H1 (cell line): ENCODE measurements at regions not wholly inside any gene's neighbourhood (a gene's known extent, or its start where the extent isn't known, plus 50 kb on each side); places are given as distances from the start of the nearest gene placed in this dataset.

ENCODE experiments used
- CTCF ChIA-PET: fragments of 300-600 bp; sonication (Branson Sonifier 250); formaldehyde crosslinking; loops from one replicate; lab custom pipeline; 2021; ENCODE audit not compliant: partially characterized antibody; lab: Charles Lee
- POLR2A ChIA-PET: fragments of 300-600 bp; sonication (Branson Sonifier 250); formaldehyde crosslinking; loops from one replicate; lab custom pipeline; 2021; ENCODE audit warnings: inconsistent platforms; ENCODE audit not compliant: partially characterized antibody; lab: Charles Lee
- DNase-seq, 2 experiments: peaks; one replicate each; pipeline versions ENCODE4 v3.0.0 to v3.0.0-alpha.2; 2010 to 2022; ENCODE audit warnings: low spot score in 2 of 2, low read depth in 1 of 2, mixed read lengths in 1 of 2
- FAIRE-seq: peaks from 2 replicates; lab custom pipeline; 2011; peaks lifted over from hg19 to GRCh38; lab: Jason Lieb, UNC
- H2AFZ ChIP-seq: 2 replicates; pipeline ENCODE4 v1.8.1; 2012; ENCODE audit warnings: low read length, inconsistent platforms
- H2AK5ac ChIP-seq: 2 replicates; pipeline ENCODE4 v1.6.1; 2013; ENCODE audit warnings: low read depth, low read length
- H2BK120ac ChIP-seq: replicated peaks from 2 replicates; pipeline ENCODE3; 2013; ENCODE audit warnings: low read depth, low read length, inconsistent platforms
- H2BK12ac ChIP-seq: 2 replicates; pipeline ENCODE4 v1.6.1; 2013; ENCODE audit warnings: low read depth, low read length
- H2BK15ac ChIP-seq: 2 replicates; pipeline ENCODE4 v1.6.1; 2013; ENCODE audit warnings: low read length
- H2BK20ac ChIP-seq: 2 replicates; pipeline ENCODE4 v1.6.1; 2013; ENCODE audit warnings: low read length
- H2BK5ac ChIP-seq: 2 replicates; pipeline ENCODE4 v1.6.1; 2013; ENCODE audit warnings: low read depth, low read length
- H3K14ac ChIP-seq: 2 replicates; pipeline ENCODE4 v1.6.1; 2013; ENCODE audit warnings: inconsistent platforms; ENCODE audit not compliant: insufficient read length
- H3K18ac ChIP-seq: 2 replicates; pipeline ENCODE4 v1.6.1; 2013; ENCODE audit warnings: low read length; ENCODE audit errors: extremely low read depth
- H3K23ac ChIP-seq: 2 replicates; pipeline ENCODE4 v1.6.1; 2013; ENCODE audit warnings: inconsistent platforms; ENCODE audit not compliant: insufficient read length
- H3K23me2 ChIP-seq: 2 replicates; pipeline ENCODE4 v1.6.1; 2013; ENCODE audit warnings: low read depth, low read length
- H3K27ac ChIP-seq: 2 replicates; pipeline ENCODE4 v1.6.1; 2011; ENCODE audit warnings: low read depth, low read length, inconsistent platforms
- H3K27me3 ChIP-seq, 4 experiments: replicated peaks in 1 of 4; 1 replicate in 1 of 4; 2 replicates in 3 of 4; pipeline versions ENCODE4 v1.6.1 to v1.8.1; 2011 to 2013; ENCODE audit warnings: low read length in 3 of 4, mild to moderate bottlenecking in 3 of 4, inconsistent platforms in 2 of 4, mixed read lengths in 2 of 4, moderate library complexity in 1 of 4; ENCODE audit not compliant: control insufficient read depth in 3 of 4, insufficient read depth in 3 of 4; ENCODE audit errors: extremely low read depth in 1 of 4
- H3K36me3 ChIP-seq, 4 experiments: 2 replicates each; pipeline versions ENCODE4 v1.6.1 to v1.8.1; 2011 to 2013; ENCODE audit warnings: mild to moderate bottlenecking in 4 of 4, low read length in 3 of 4, moderate library complexity in 2 of 4, control low read depth in 1 of 4, inconsistent platforms in 1 of 4; ENCODE audit not compliant: insufficient read depth in 4 of 4, control insufficient read depth in 2 of 4
- H3K4ac ChIP-seq: replicated peaks from 2 replicates; pipeline ENCODE3; 2013; ENCODE audit warnings: low read length, low read depth, mixed read lengths, inconsistent platforms; ENCODE audit not compliant: insufficient read length
- H3K4me1 ChIP-seq, 4 experiments: replicated peaks in 1 of 4; 1 replicate in 1 of 4; 2 replicates in 3 of 4; pipeline versions ENCODE4 v1.6.1 to v1.8.1; 2011 to 2013; ENCODE audit warnings: low read length in 3 of 4, inconsistent platforms in 2 of 4, mixed read lengths in 1 of 4; ENCODE audit not compliant: insufficient read depth in 4 of 4, control insufficient read depth in 3 of 4
- H3K4me2 ChIP-seq, 2 experiments: 2 replicates each; pipeline versions ENCODE4 v1.6.1 to v1.8.1; 2011 to 2013; ENCODE audit warnings: low read depth in 2 of 2, low read length in 2 of 2, control low read depth in 1 of 2, inconsistent platforms in 1 of 2, mild to moderate bottlenecking in 1 of 2; ENCODE audit not compliant: insufficient read depth in 1 of 2
- H3K4me3 ChIP-seq, 4 experiments: fragments of 200-600, 300-600 bp in 1 of 4; sonication (generic), shearing (Covaris generic), sonication (Bioruptor Twin) in 1 of 4; 2 replicates each; pipeline versions ENCODE4 v1.5.1 to v1.8.1; 2011 to 2016; ENCODE audit warnings: low read length in 4 of 4, low read depth in 3 of 4, control low read depth in 2 of 4, inconsistent platforms in 2 of 4, mild to moderate bottlenecking in 2 of 4, mixed read lengths in 1 of 4, moderate library complexity in 1 of 4; ENCODE audit not compliant: insufficient read depth in 2 of 4; ENCODE audit errors: extremely low read depth in 1 of 4
- H3K56ac ChIP-seq: replicated peaks from 2 replicates; pipeline ENCODE3; 2013; ENCODE audit warnings: low read depth, mild to moderate bottlenecking, mixed read lengths, low read length, inconsistent platforms; ENCODE audit not compliant: insufficient read length
- H3K79me1 ChIP-seq: 2 replicates; pipeline ENCODE4 v1.6.1; 2013; ENCODE audit warnings: low read depth, low read length, control low read depth
- H3K79me2 ChIP-seq, 2 experiments: 2 replicates each; pipeline versions ENCODE4 v1.6.1 to v1.8.1; 2012 to 2013; ENCODE audit warnings: low read length in 2 of 2, mild to moderate bottlenecking in 2 of 2, inconsistent platforms in 1 of 2; ENCODE audit not compliant: insufficient read depth in 2 of 2, control insufficient read depth in 1 of 2
- H3K9ac ChIP-seq, 4 experiments: replicated peaks in 1 of 4; 1 replicate in 1 of 4; 2 replicates in 3 of 4; pipeline versions ENCODE4 v1.6.1 to v1.8.1; 2011 to 2013; ENCODE audit warnings: low read depth in 3 of 4, low read length in 3 of 4, control low read depth in 2 of 4, mild to moderate bottlenecking in 2 of 4, moderate library complexity in 2 of 4, inconsistent platforms in 1 of 4; ENCODE audit errors: extremely low read depth in 1 of 4
- H3K9me3 ChIP-seq, 2 experiments: 2 replicates each; pipeline versions ENCODE4 v1.6.1 to v1.8.1; 2012 to 2013; ENCODE audit warnings: mild to moderate bottlenecking in 2 of 2, moderate library complexity in 2 of 2, control low read depth in 1 of 2, inconsistent platforms in 1 of 2, low read depth in 1 of 2, low read length in 1 of 2, mixed read lengths in 1 of 2; ENCODE audit not compliant: insufficient read depth in 2 of 2
- H4K20me1 ChIP-seq, 2 experiments: replicated peaks in 1 of 2; 2 replicates each; pipeline versions ENCODE3 to v1.8.1; 2011 to 2013; ENCODE audit warnings: inconsistent platforms in 2 of 2, low read length in 2 of 2, mild to moderate bottlenecking in 1 of 2; ENCODE audit not compliant: insufficient read depth in 2 of 2, control insufficient read depth in 1 of 2
- H4K5ac ChIP-seq: 2 replicates; pipeline ENCODE4 v1.6.1; 2013; ENCODE audit warnings: low read length, low read depth, mixed read lengths, inconsistent platforms; ENCODE audit not compliant: insufficient read length
- H4K8ac ChIP-seq: 2 replicates; pipeline ENCODE4 v1.8.0; 2013; ENCODE audit warnings: mild to moderate bottlenecking, moderate library complexity, low read length, inconsistent platforms; ENCODE audit not compliant: insufficient read depth; ENCODE audit errors: extremely low read depth
- H4K91ac ChIP-seq: replicated peaks from 2 replicates; pipeline ENCODE3; 2013; ENCODE audit warnings: low read length, mixed read lengths, inconsistent platforms; ENCODE audit not compliant: insufficient read length
- CEBPB ChIP-seq: IDR thresholded peaks from 2 replicates; pipeline ENCODE4 v1.6.1; 2012; ENCODE audit warnings: low read depth, low read length
- CTBP2 ChIP-seq: IDR thresholded peaks from 2 replicates; pipeline ENCODE4 v1.7.0; 2011; ENCODE audit warnings: borderline replicate concordance, mild to moderate bottlenecking, moderate library complexity, mixed read lengths, low read length; ENCODE audit not compliant: insufficient read depth, insufficient read length
- CTCF ChIP-seq, 3 experiments: IDR thresholded peaks; 1 replicate in 2 of 3; 2 replicates in 1 of 3; pipeline versions ENCODE4 v1.5.1 to v1.6.1; 2011; ENCODE audit warnings: low read length in 3 of 3, mild to moderate bottlenecking in 3 of 3, inconsistent platforms in 2 of 3, low read depth in 1 of 3, moderate library complexity in 1 of 3; ENCODE audit not compliant: insufficient read depth in 1 of 3; ENCODE audit errors: control extremely low read depth in 1 of 3
- EP300 ChIP-seq, 2 experiments: IDR thresholded peaks; 1 replicate in 1 of 2; 2 replicates in 1 of 2; pipeline ENCODE4 v1.6.1; 2011 to 2012; ENCODE audit warnings: low read depth in 2 of 2, low read length in 2 of 2, mild to moderate bottlenecking in 2 of 2, borderline replicate concordance in 1 of 2, inconsistent platforms in 1 of 2, moderate library complexity in 1 of 2
- KDM1A ChIP-seq: fragments of 200-600, 300-600 bp; sonication (generic); IDR thresholded peaks from 2 replicates; pipeline ENCODE4 v1.7.1; 2016; ENCODE audit warnings: mild to moderate bottlenecking, low read length, borderline replicate concordance
- RFX5 ChIP-seq: IDR thresholded peaks from 2 replicates; pipeline ENCODE4 v1.6.1; 2011; ENCODE audit warnings: low read depth, low read length, improper control_type of control experiment, borderline replicate concordance
- SAP30 ChIP-seq: fragments of 300-600 bp; sonication (generic); IDR thresholded peaks from 2 replicates; pipeline ENCODE4 v1.7.1; 2012; ENCODE audit warnings: low read length, moderate library complexity, mild to moderate bottlenecking, inconsistent platforms; ENCODE audit not compliant: insufficient read depth, insufficient replicate concordance
- SP1 ChIP-seq: IDR thresholded peaks from 2 replicates; pipeline ENCODE4 v1.6.1; 2011; ENCODE audit warnings: low read depth, low read length
- WGBS, 2 experiments: shearing (Covaris generic) in 1 of 2; methylation state at CpG; one replicate each; pipeline versions ENCODE4 v1.1.6 to v1.1.7; 2013 to 2015; ENCODE audit warnings: low lambda C conversion rate in 2 of 2, mixed read lengths in 2 of 2, inconsistent platforms in 1 of 2, low coverage in 1 of 2, missing lambda C conversion rate in 1 of 2; ENCODE audit not compliant: insufficient replicate concordance in 2 of 2, insufficient coverage in 1 of 2, insufficient read length in 1 of 2; ENCODE audit errors: extremely low coverage in 1 of 2, missing lambda C conversion rate in 1 of 2; 5-methylcytosine and 5-hydroxymethylcytosine counted together

GRCh38 chr2:80942766-80943165 lies 638.2 kb upstream of the LRRTM1 start:
- no peak overlapping the region for H4K8ac ChIP-seq
- no peak overlapping the region for H4K5ac ChIP-seq
- no peak overlapping the region for H3K18ac ChIP-seq
- DNase-seq (no peak), FAIRE-seq (no peak)
- H2AFZ ChIP-seq, result no peak overlapping the region
- no peak overlapping the region for H3K14ac ChIP-seq
- H3K9me3 ChIP-seq, result no peaks in the 10 kb centered on the region
- H3K9ac ChIP-seq, result no peak overlapping the region
- H3K23me2 ChIP-seq, result no peaks in the 10 kb centered on the region
- H2AK5ac ChIP-seq, result no peak overlapping the region
- H2BK12ac ChIP-seq, result no peak overlapping the region
- no peaks in the 10 kb centered on the region for H3K79me2 ChIP-seq
- no peak overlapping the region for H3K56ac ChIP-seq
- no peak overlapping the region for H3K4ac ChIP-seq
- no peaks in the 10 kb centered on the region for H3K36me3 ChIP-seq
- H3K4me2 ChIP-seq, result no peak overlapping the region
- CTCF ChIA-PET, result no interaction called here
- no peaks in the 10 kb centered on the region for H3K27me3 ChIP-seq
- H3K27ac ChIP-seq, result no peak overlapping the region
- H3K4me3 ChIP-seq, result no peak overlapping the region
- H2BK5ac ChIP-seq, result no peak overlapping the region
- no peak overlapping the region for H4K91ac ChIP-seq
- H3K79me1 ChIP-seq, result no peaks in the 10 kb centered on the region
- no peak overlapping the region for H2BK15ac ChIP-seq
- WGBS, 2 experiments, result 96% methylated on average over 4 of the region's 4 CpGs; no CpG with 5 or more reads in 1 of the 2 experiments
- no peaks in the 10 kb centered on the region for H3K4me1 ChIP-seq
- H4K20me1 ChIP-seq, result no peaks in the 10 kb centered on the region
- POLR2A ChIA-PET, result no interaction called here
- H2BK120ac ChIP-seq, result no peak overlapping the region
- H3K23ac ChIP-seq, result no peak overlapping the region
- no peak overlapping the region for H2BK20ac ChIP-seq
- TF ChIP-seq CEBPB (no peak), SP1 (no peak), EP300 (IDR thresholded peaks at IDR 0.05; ENCODE audit: borderline replicate concordance in 1 of 2, low read depth in 2 of 2, low read length in 2 of 2) (no peak), KDM1A (no peak), CTCF (IDR thresholded peaks at IDR 0.05; ENCODE audit: control extremely low read depth in 1 of 3, insufficient read depth in 1 of 3, low read depth in 1 of 3, low read length in 3 of 3) (no peak), SAP30 (no peak), RFX5 (no peak), CTBP2 (no peak)
